Heart right ventricle (tissue), 16 donors: ENCODE measurements at regions not wholly inside any gene's neighbourhood (a gene's known extent, or its start where the extent isn't known, plus 50 kb on each side); places are given as distances from the start of the nearest gene placed in this dataset.
A peak's percentile ranks its signal among the peaks of the same experiment; 100 is the strongest.

ENCODE experiments used
- ATAC-seq, 8 donors: fragments of 200-7000 bp; cut with Tn5 transposase; one replicate each; pipeline ENCODE4 v1.9.1; 2020; ENCODE audit warnings: mild to moderate bottlenecking in 8 of 8, moderate library complexity in 8 of 8, moderate number of reproducible peaks in 1 of 8
- DNase-seq, 2 donors: peaks; one replicate each; pipeline ENCODE4 v3.0.0-alpha.2; 2020
- H3K27ac ChIP-seq, 10 donors: fragments of 200-600 bp; sonication (generic) in 2 of 10; one replicate each; pipeline versions ENCODE4 v1.5.0 to v1.8.0; 2020 to 2022; ENCODE audit warnings: mild to moderate bottlenecking in 3 of 10
- H3K27me3 ChIP-seq, 7 donors: fragments of 200-600 bp; one replicate each; pipeline ENCODE4 v1.8.0; 2021 to 2022; ENCODE audit warnings: mild to moderate bottlenecking in 2 of 7
- H3K36me3 ChIP-seq, 9 donors: fragments of 200-600 bp; sonication (generic) in 1 of 9; one replicate each; pipeline versions ENCODE4 v1.5.0 to v1.8.0; 2020 to 2022; ENCODE audit warnings: mild to moderate bottlenecking in 2 of 9
- H3K4me1 ChIP-seq, 9 donors: fragments of 200-600 bp; sonication (generic) in 1 of 9; one replicate each; pipeline versions ENCODE4 v1.5.0 to v1.8.0; 2020 to 2022; ENCODE audit warnings: mild to moderate bottlenecking in 4 of 9
- H3K4me3 ChIP-seq, 10 donors: fragments of 200-600 bp; sonication (generic) in 2 of 10; one replicate each; pipeline versions ENCODE4 v1.5.0 to v1.8.0; 2020 to 2022; ENCODE audit warnings: mild to moderate bottlenecking in 7 of 10, moderate library complexity in 2 of 10
- H3K9me3 ChIP-seq, 11 donors: fragments of 200-600 bp in 10 of 11; sonication (generic) in 2 of 11; one replicate each; pipeline versions ENCODE4 v1.5.0 to v1.8.0; 2013 to 2022; ENCODE audit warnings: mild to moderate bottlenecking in 2 of 11, control low read depth in 1 of 11, moderate library complexity in 1 of 11
- WGBS, 2 donors: extraction: QIAGEN DNeasy Blood & Tissue Kit; methylation state at CpG; one replicate each; pipeline ENCODE4 v1.1.7; 2013; ENCODE audit warnings: inconsistent platforms in 1 of 2; 5-methylcytosine and 5-hydroxymethylcytosine counted together
- intact Hi-C, 10 donors: fragments of 100-400 bp; cut with DNase I; formaldehyde crosslinking; loops; one replicate each; pipeline versions ENCODE4 v1.11.1 to v1.14.2; 2022
- TF ChIP-seq, protein P1 (sequence below), 9 donors: fragments of 200-600 bp; sonication (generic) in 2 of 9; IDR thresholded peaks; one replicate each; pipeline versions ENCODE4 v1.5.0 to v1.8.0; 2021 to 2022; ENCODE audit warnings: antibody characterized with exemption in 9 of 9, mild to moderate bottlenecking in 5 of 9, moderate library complexity in 1 of 9
- donor health status: Arrhythmogenic right ventricular cardiomyopathy.
- donor health status: ischemic (EF 13 %, LVEDD 7.1; RV severe dilation, severe dysfunction).
- donor health status: healthy with polysubstance abuse.
- donor health status: DM: no; HTN: yes; CAD: no.
- donor health status: DM: no; HTN: no; CAD: no.
- donor health status: ischemic (EF 25% LVEDD 6.9; RV normal size, moderate dysfunction).
- donor health status: ischemic (EF 25% LVEDD 5.7; RV mildly dilated, moderate dysfunction).
- donor health status: healthy.
- donor health status: DM: yes; HTN: yes; CAD: no.
- donor health status: Ischemic cardiomyopathy.
- donor health status: ischemic (EF 35%, LVEDD 5.7; RV mildly dilated, moderate dysfunction).
- donor health status: nonischemic (EF 11% LVEDD 7.7; RV severe dilation, severe dysfunction).
- donor health status: DM: yes; HTN: yes; CAD: no.
- donor health status: PGD.
- donor health status: ischemic (EF 29% LVEDD 5.4; RV normal size, mild dysfunction).
- donor health status: nonischemic (EF 23%, LVEDD 6.1; RV moderate dilation, normal function).

DNA sequence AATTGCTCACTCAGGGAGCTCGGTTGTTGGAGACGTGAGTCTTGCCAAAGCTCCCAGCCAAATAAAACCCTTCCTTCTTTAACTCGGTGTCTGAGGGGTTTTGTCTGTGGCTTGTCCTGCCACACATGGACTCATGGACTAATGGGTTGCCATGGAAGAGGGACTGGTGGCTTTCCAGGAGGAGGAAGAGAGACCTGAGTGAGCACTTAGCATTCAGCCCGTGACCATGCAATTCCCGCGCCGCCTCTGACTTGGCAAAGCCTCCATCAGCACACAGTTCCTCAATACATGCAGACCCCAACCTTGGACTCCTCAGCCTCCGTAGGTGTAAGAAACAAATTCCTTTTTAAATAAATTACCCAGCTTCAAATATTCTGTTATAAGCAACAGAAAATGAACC is 57.3 kb upstream of the TMEM18 start:
- peaks cover 0 to 2% (median under 1%) of the 10 kb centered on the region in 9 donors for H3K4me1 ChIP-seq
- no peaks in the 10 kb centered on the region for H3K36me3 ChIP-seq
- ATAC-seq (no peak), DNase-seq (no peak)
- peaks cover 0 to 56% (median 35%) of the 10 kb centered on the region in 7 donors for H3K27me3 ChIP-seq
- no peak overlapping the region for H3K4me3 ChIP-seq
- 82 to 87% methylated on average over 8 of the region's 8 CpGs for WGBS, 2 donors
- intact Hi-C loops: no loop called here
- H3K27ac ChIP-seq: no peak overlapping the region
- TF ChIP-seq, protein P1, sequence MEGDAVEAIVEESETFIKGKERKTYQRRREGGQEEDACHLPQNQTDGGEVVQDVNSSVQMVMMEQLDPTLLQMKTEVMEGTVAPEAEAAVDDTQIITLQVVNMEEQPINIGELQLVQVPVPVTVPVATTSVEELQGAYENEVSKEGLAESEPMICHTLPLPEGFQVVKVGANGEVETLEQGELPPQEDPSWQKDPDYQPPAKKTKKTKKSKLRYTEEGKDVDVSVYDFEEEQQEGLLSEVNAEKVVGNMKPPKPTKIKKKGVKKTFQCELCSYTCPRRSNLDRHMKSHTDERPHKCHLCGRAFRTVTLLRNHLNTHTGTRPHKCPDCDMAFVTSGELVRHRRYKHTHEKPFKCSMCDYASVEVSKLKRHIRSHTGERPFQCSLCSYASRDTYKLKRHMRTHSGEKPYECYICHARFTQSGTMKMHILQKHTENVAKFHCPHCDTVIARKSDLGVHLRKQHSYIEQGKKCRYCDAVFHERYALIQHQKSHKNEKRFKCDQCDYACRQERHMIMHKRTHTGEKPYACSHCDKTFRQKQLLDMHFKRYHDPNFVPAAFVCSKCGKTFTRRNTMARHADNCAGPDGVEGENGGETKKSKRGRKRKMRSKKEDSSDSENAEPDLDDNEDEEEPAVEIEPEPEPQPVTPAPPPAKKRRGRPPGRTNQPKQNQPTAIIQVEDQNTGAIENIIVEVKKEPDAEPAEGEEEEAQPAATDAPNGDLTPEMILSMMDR (IDR thresholded peaks at IDR 0.05): no peak
- H3K9me3 ChIP-seq: no peaks in the 10 kb centered on the region

DNA sequence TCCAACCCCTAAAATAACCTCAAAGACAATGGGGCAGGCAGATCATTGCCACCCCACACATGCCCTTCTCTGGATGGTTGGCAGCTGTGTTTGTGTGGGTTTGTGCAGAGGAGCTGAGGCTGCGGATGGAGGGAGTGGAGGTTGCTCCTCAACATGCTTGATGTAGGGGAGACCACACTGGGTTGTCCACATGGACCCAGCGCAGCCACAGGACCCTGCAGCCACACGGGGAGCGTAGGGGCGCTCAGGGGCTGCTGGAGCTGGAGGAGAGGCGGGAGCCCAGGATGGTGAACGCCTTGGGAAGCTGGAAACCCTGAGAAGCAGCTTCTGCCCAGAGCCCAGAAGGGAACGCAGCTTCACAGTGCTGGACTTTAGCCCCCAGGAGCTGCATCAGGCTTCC is 56.3 kb upstream of the TMEM18 start:
- H3K27me3 ChIP-seq: peaks cover 0 to 50% (median 31%) of the 10 kb centered on the region in 7 donors
- no peak overlapping the region for H3K4me3 ChIP-seq
- H3K27ac ChIP-seq: no peak overlapping the region
- TF ChIP-seq, protein P1 (IDR thresholded peaks at IDR 0.05): no peak
- no peak for ATAC-seq
- WGBS, 2 donors: 86 to 87% methylated on average over 8 of the region's 8 CpGs
- DNase-seq: no peak
- H3K9me3 ChIP-seq: no peaks in the 10 kb centered on the region
- no peaks in the 10 kb centered on the region for H3K4me1 ChIP-seq
- intact Hi-C loops: no loop called here
- H3K36me3 ChIP-seq: no peaks in the 10 kb centered on the region

DNA sequence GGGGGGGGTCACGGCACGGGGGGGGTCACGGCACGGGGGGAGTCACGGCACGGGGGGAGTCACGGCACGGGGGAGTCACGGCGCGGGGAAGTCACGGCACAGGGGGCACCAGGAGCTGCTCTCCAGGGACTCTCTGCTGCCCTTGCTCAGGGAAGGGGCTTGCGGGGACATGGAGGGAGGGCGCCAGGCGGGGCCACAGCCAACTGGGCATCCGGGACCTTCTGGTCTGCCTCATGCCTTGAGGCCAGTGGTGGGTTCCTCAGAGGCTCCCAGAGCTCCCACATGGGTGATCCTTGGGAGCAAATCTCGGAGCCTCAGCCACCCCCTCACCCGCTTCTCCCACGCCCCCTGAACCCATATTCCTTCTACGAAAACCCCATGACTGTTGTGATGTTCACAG is 55.8 kb upstream of the TMEM18 start:
- ATAC-seq: no peak

DNA sequence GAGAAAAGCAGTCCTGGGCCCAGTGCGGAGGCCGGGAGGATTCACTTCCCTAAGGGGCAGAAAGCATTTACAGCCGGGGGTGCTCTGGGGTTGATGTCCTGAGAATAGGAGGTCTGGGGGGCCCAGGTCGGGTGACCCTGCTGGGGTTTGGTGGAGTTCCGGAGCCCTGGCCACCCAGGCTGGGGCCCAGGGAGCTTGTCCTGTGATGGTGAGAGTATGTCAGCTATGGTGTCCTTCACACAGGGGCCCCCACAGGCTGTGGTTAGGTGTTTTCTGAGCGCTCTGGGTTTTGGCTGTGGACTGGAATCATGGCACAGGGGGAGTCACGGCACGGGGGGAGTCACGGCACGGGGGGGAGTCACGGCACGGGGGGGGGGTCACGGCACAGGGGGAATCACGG is 54.5 kb upstream of the TMEM18 start:
- 46 to 67% methylated on average over 11 to 14 of the region's 14 CpGs for WGBS, 2 donors
- H3K4me3 ChIP-seq: no peak overlapping the region
- peaks cover 0 to 46% (median 23%) of the 10 kb centered on the region in 7 donors for H3K27me3 ChIP-seq
- TF ChIP-seq, protein P1 (IDR thresholded peaks at IDR 0.05): no peak
- DNase-seq (no peak), ATAC-seq (peak in 1 of 8 donors; percentile 33)
- H3K27ac ChIP-seq: no peak overlapping the region
- intact Hi-C loops: no loop called here
- H3K36me3 ChIP-seq: no peaks in the 10 kb centered on the region
- H3K9me3 ChIP-seq: no peaks in the 10 kb centered on the region
- no peaks in the 10 kb centered on the region for H3K4me1 ChIP-seq

More for the DNA sequence above, 55.8 kb upstream of the TMEM18 start:
- H3K4me3 ChIP-seq: no peak overlapping the region
- no peak for DNase-seq
- H3K4me1 ChIP-seq: no peaks in the 10 kb centered on the region
- TF ChIP-seq, protein P1 (IDR thresholded peaks at IDR 0.05): no peak
- intact Hi-C loops: no loop called here
- no peak overlapping the region for H3K27ac ChIP-seq
- H3K9me3 ChIP-seq: no peaks in the 10 kb centered on the region
- peaks cover 0 to 47% (median 28%) of the 10 kb centered on the region in 7 donors for H3K27me3 ChIP-seq
- no peaks in the 10 kb centered on the region for H3K36me3 ChIP-seq
- WGBS, 2 donors: 90 to 98% methylated on average over 8 to 20 of the region's 20 CpGs
